ENCODE measurements at regions not wholly inside any gene's neighbourhood (a gene's known extent, or its start where the extent isn't known, plus 50 kb on each side); places are given as distances from the start of the nearest gene placed in this dataset.

- TF ChIP-seq POLR2A (IDR thresholded peaks at IDR 0.05; ENCODE audit: low read length) (no peak), GATA1 (IDR thresholded peaks at IDR 0.05; ENCODE audit: low read depth, low read length) (no peak)
These were observed 320.7 kb downstream of the PTPRU start for GRCh38 chr1:29557066-29557465.

Data from erythroblast (primary cell).